HUES48 (cell line): ENCODE measurements at regions not wholly inside any gene's neighbourhood (a gene's known extent, or its start where the extent isn't known, plus 50 kb on each side); places are given as distances from the start of the nearest gene placed in this dataset.

Source experiments
- H3K27ac ChIP-seq: one replicate; pipeline ENCODE4 v1.7.0; 2013; ENCODE audit warnings: low read depth, low read length, inconsistent platforms
- H3K27me3 ChIP-seq: 2 replicates; pipeline ENCODE4 v1.6.1; 2013; ENCODE audit warnings: mild to moderate bottlenecking, low read length; ENCODE audit not compliant: control insufficient read depth, insufficient read depth
- H3K36me3 ChIP-seq: 2 replicates; pipeline ENCODE4 v1.6.1; 2013; ENCODE audit warnings: low read length; ENCODE audit not compliant: control insufficient read depth, insufficient read depth
- H3K4me1 ChIP-seq: 2 replicates; pipeline ENCODE4 v1.6.1; 2013; ENCODE audit warnings: mild to moderate bottlenecking, low read length; ENCODE audit not compliant: control insufficient read depth, insufficient read depth
- H3K4me3 ChIP-seq: 2 replicates; pipeline ENCODE4 v1.5.1; 2013; ENCODE audit warnings: mild to moderate bottlenecking, low read depth, low read length
- H3K9ac ChIP-seq: 2 replicates; pipeline ENCODE4 v1.6.1; 2013; ENCODE audit warnings: mild to moderate bottlenecking, low read depth, low read length, moderate library complexity
- H3K9me3 ChIP-seq: 2 replicates; pipeline ENCODE4 v1.6.1; 2013; ENCODE audit warnings: low read length; ENCODE audit not compliant: control insufficient read depth, insufficient read depth

DNA sequence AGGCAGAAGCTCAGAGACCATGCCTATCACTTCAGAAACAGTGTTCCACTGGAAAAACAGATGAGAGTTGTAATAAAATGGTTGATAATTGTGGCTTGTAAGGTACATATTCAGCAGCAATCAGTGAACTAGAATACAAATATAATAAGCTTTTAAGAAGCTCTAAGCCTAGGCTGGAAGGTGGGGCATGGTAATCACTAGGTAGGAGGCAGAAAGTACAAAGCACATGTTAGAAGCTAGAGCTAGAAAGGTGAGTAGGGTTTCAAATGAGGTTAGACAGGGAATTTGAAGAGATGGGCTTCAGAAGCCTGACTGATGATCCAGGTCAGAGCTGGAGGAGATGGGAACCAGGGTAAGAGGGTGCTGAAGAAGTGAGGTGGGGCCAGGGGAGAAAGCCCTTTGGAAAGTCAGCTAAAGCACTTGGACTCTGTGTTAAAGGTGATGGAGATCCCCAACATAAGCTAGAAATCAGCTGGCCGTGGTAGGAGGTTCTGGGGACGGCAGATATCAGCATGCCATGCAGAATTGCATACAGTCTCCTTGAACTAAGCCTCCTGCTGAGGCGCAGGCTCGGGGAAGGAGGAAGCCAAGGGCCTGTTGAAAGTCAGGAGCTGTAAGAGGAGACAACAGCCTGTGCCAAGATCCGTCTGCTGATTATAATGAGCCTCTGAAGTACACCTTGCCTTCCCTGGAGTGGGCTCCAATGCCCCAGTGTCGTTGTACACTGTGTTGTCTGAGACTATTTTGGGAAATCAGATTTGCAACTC lies 659.4 kb downstream of the BCL11B start:
- Histone ChIP-seq H3K36me3 (no peaks in the 10 kb centered on the region), H3K9me3 (no peaks in the 10 kb centered on the region), H3K4me1 (no peaks in the 10 kb centered on the region), H3K27me3 (no peaks in the 10 kb centered on the region), H3K9ac (no peak overlapping the region), H3K4me3 (no peak overlapping the region), H3K27ac (no peak overlapping the region)

DNA sequence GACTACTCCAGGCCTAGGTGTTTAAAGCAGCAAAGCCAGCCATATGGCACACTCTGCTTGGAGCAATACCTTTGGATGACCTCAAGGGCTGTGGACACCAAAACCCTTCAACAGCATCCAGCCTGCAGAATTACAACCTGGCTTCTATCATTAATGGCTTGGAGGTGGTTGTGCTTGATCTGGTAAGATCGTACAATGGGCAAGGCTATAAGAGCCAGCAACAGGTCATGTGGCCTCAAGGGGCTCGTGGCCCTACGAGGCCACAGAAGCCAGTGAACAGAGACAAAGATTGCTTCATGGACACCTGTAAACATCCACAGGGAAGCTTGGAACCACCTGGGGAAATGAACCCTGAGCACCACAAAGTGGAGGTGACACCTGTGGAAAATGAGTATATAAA lies 657.3 kb downstream of the BCL11B start:
- H3K27ac ChIP-seq, result no peak overlapping the region
- H3K9me3 ChIP-seq, result no peaks in the 10 kb centered on the region
- H3K27me3 ChIP-seq, result no peaks in the 10 kb centered on the region
- H3K36me3 ChIP-seq, result no peaks in the 10 kb centered on the region
- no peak overlapping the region for H3K4me3 ChIP-seq
- no peaks in the 10 kb centered on the region for H3K4me1 ChIP-seq
- no peak overlapping the region for H3K9ac ChIP-seq

DNA sequence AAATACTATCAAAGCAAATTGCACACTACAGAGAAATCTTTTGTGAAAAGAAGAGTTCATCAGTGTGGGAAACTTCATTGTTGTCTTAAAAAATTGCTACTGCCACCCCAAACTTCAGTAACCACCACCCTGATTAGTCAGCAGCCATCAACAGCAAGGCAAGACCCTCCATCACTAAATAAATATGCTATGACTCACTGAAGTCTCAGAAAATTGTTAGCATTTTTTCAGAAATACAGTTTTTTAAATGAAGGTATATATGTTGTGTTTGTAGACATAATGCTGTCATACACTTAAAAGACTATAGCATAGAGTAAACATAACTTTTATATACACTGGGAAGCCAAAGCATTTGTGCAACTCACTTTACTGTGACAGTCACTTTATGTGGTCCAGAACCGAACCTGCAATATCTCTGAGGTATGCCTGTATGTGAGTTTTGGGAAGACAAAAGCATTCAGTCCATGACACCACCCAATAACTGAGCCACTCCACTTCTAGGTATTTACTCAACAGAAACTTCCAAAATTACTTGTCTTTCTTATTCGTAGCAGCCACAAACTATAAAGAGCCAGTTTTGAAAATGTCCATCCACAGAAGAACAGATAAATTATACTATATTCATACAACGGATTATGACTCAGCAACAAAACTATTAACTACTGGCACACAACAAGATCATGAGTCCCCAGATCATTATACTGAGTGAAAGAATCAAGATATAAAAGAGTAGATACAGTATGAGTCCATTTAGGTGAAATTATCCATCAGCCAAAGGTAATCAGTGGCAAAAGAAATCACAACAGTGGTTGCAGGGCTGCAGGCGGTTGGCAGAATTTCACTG lies 649.6 kb downstream of the BCL11B start:
- no peak overlapping the region for H3K27ac ChIP-seq
- no peak overlapping the region for H3K4me3 ChIP-seq
- no peaks in the 10 kb centered on the region for H3K4me1 ChIP-seq
- no peak overlapping the region for H3K9ac ChIP-seq
- H3K9me3 ChIP-seq, result no peaks in the 10 kb centered on the region
- H3K27me3 ChIP-seq, result no peaks in the 10 kb centered on the region
- no peaks in the 10 kb centered on the region for H3K36me3 ChIP-seq

DNA sequence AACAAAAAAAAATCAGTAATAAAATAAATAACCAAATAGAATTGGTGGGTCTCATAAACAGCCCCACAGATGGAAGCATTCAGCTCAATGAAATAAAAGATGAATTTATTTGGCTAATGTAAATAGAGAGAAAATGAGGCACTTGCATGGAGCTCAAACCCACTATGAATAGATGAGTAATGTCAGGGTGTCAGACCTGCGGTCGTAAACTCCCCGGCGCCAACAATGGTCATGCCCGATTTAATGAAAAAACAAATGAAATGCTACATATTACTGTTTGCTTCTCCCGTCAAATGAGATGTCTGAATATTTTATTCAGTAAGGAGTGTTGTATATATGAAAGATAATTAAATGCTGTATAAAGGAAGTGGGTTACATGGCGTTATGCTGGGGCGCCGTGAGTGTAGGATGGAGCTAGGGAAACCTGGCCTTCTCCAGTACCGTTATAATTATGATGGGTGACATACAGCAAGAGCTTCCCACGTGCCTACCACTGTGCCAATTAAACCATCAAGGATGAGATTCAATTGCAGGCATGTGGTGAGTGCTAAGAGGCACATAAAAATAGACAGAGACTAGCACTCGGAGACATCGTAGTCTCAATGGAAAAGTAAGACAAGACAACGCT lies 648.1 kb downstream of the BCL11B start:
- Histone ChIP-seq H3K4me1 (no peaks in the 10 kb centered on the region), H3K9ac (no peak overlapping the region), H3K27ac (no peak overlapping the region), H3K27me3 (no peaks in the 10 kb centered on the region), H3K36me3 (no peaks in the 10 kb centered on the region), H3K4me3 (no peak overlapping the region), H3K9me3 (no peaks in the 10 kb centered on the region)

DNA sequence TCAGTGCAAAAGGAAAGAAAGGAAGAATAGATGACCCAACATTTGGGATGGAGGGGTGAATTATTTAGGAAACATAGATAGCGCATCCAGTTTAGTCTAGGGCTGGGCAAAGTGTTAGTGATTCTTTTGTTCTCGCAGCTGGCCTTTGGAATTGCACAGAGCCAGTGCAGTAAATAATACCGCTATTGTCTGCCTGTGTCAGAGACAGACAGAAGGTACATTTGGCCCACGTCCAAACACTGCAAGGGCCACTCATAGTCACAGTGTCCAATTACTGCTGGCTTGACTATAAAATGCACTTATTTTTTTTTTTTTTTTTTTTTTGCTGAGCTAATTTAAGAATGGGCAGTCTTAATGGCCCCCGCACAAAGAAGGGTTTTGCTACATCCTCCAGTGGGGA lies 638.6 kb downstream of the BCL11B start:
- H3K4me3 ChIP-seq, result no peak overlapping the region
- H3K9me3 ChIP-seq, result no peaks in the 10 kb centered on the region
- H3K4me1 ChIP-seq, result no peaks in the 10 kb centered on the region
- H3K9ac ChIP-seq, result no peak overlapping the region
- no peak overlapping the region for H3K27ac ChIP-seq
- H3K27me3 ChIP-seq, result no peaks in the 10 kb centered on the region
- no peaks in the 10 kb centered on the region for H3K36me3 ChIP-seq

DNA sequence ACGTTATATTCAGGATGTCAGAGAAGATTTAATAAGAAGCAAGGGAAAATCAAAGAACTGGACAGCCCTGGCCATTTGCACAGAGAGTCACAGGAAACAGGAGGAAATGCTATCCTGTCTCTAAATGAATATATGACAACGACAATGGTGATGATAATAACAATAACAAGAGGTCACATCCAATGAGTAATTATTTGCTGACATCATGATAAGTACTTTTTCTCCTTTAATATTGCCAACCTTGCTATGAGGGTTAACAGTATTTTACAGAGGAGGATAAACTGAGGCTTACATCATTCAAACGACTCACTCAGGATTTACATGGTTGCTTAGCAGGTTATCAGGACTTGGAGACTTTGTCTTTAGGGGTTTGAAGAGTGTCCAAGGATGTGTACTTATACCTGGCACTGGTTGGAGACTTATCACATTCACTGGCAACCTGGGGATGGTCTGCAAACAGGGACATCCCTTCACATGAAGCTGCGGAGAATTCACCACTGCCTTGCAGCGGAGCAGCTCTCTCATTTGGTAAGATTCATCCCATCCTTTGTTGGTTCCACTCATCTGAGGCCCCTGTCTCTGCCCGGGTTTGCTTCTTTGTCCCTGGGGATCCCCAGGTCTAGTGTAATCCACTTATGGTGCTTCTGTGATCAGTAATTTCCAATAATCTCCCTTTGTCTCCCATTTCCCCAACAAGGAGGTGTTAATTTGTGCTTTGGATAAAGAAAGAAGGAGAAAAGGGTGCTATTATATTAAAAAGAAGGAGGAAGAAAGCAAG lies 637.8 kb downstream of the BCL11B start:
- Histone ChIP-seq H3K4me1 (no peaks in the 10 kb centered on the region), H3K9me3 (no peaks in the 10 kb centered on the region), H3K27me3 (no peaks in the 10 kb centered on the region), H3K36me3 (no peaks in the 10 kb centered on the region), H3K4me3 (no peak overlapping the region), H3K27ac (no peak overlapping the region), H3K9ac (no peak overlapping the region)

DNA sequence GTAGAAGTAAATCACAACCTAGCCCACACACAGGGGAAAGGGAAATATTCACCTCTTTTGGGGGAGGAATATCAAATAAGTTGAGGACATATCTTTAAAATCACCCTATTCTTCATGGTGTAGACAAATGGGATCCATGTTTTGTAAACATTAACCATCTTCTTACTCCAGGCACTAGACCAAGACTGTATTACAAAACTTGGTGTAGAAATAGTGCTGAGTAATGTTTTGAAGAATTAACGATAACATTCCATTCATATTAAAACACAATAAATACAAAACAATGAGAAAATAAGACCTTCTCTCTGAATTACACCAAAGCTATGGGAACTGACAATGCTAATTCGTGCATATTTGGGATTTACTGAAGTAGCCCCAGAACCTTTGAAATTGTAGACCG lies 633.6 kb downstream of the BCL11B start:
- Histone ChIP-seq H3K27ac (no peak overlapping the region), H3K4me1 (no peaks in the 10 kb centered on the region), H3K27me3 (no peaks in the 10 kb centered on the region), H3K9ac (no peak overlapping the region), H3K9me3 (peaks cover 5% of the 10 kb centered on the region), H3K4me3 (no peak overlapping the region), H3K36me3 (no peaks in the 10 kb centered on the region)

DNA sequence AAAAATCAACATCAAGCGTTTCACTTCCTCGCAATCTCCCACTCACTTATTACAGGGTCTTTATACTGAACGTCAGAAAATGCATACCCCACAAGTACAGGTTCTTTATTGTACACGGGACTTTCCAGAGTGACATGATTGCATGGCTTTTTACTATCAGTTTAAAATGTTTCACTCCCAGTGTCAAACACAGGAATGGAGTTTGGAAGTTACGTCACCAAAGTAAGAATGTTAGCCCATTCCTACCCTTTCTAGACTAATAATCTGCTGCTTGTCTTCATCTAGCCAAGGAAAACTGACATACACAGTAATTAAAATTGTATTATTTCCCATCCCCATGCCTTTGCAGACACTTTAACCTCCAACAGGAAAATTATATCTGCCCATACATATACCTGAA lies 624.2 kb downstream of the BCL11B start:
- no peak overlapping the region for H3K4me3 ChIP-seq
- H3K36me3 ChIP-seq, result no peaks in the 10 kb centered on the region
- no peak overlapping the region for H3K9ac ChIP-seq
- H3K4me1 ChIP-seq, result peaks cover 11% of the 10 kb centered on the region
- no peaks in the 10 kb centered on the region; the same call in 1 of the 2 replicates for H3K9me3 ChIP-seq
- H3K27ac ChIP-seq, result no peak overlapping the region
- H3K27me3 ChIP-seq, result no peaks in the 10 kb centered on the region

DNA sequence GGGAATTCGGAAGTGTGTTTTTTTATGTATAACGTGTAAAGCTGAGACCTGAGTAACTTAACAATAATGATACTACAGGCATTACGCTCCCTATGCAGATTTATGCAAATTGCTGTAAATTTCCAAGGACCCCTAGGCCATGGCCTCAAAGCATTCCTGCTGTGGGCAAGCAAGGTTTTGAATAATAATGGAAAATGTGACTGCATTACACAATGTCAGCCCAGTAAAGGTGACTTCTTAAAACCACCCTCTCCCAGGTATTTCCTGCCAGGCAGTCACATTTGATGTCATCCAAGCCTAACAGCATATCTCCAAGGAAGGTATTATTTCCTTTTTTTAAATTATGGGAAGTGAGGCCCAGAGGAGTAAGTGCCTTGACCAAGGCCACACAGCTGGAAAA lies 621.0 kb downstream of the BCL11B start:
- Histone ChIP-seq H3K27me3 (no peaks in the 10 kb centered on the region), H3K9ac (no peak overlapping the region), H3K27ac (peak overlapping the region; percentile 78), H3K4me3 (0 out of 2 replicates have a peak overlapping the region, but pooled peaks have one; percentile 31), H3K36me3 (no peaks in the 10 kb centered on the region), H3K9me3 (peaks cover 9% of the 10 kb centered on the region; the same call in 1 of the 2 replicates), H3K4me1 (peaks cover 11% of the 10 kb centered on the region)

DNA sequence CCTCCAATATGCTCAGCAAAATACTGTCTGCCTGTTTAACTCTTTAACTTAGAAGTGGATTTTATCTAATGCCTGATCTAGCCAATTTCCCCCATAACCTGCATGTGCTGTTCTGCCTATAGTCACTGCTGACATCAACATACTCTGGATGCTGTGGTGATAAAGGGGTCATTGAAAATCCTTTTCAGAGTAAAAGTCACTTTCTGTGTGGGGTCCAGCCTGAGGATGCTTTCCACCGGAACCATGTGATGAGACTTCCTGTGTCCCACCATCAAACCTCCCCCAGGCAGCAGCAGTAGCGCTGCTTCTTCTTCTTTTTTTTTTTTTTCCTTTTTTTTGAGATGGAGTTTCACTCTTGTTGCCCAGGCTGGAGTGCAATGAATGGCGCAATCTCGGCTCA lies 607.0 kb downstream of the BCL11B start:
- Histone ChIP-seq H3K27me3 (no peaks in the 10 kb centered on the region), H3K4me3 (no peak overlapping the region), H3K27ac (no peak overlapping the region), H3K9ac (no peak overlapping the region), H3K36me3 (no peaks in the 10 kb centered on the region), H3K9me3 (no peaks in the 10 kb centered on the region), H3K4me1 (0 out of 2 replicates have a peak, but pooled peaks cover 2% of the 10 kb centered on the region)
